Heart left ventricle (tissue), 13 donors: ENCODE measurements at regions not wholly inside any gene's neighbourhood (a gene's known extent, or its start where the extent isn't known, plus 50 kb on each side); places are given as distances from the start of the nearest gene placed in this dataset.

ENCODE experiments used
- POLR2A ChIP-seq, 2 donors: fragments of 450-650 bp; IDR thresholded peaks; one replicate each; pipeline ENCODE4 v1.6.1; 2017; ENCODE audit warnings: antibody characterized with exemption in 2 of 2, mild to moderate bottlenecking in 2 of 2, moderate library complexity in 2 of 2
- TF ChIP-seq, protein P1 (sequence below), 12 donors: fragments of 200-600 bp; sonication (generic) in 4 of 12; IDR thresholded peaks; one replicate each; pipeline versions ENCODE4 v1.5.0 to v1.8.0; 2018 to 2022; ENCODE audit warnings: antibody characterized with exemption in 12 of 12, mild to moderate bottlenecking in 5 of 12
- donor health status: ischemic (EF 13 %, LVEDD 7.1; RV severe dilation, severe dysfunction).
- donor health status: DM: no; HTN: yes; CAD: no.
- donor health status: DM: no; HTN: no; CAD: no.
- donor health status: ischemic (EF 25% LVEDD 6.9; RV normal size, moderate dysfunction).
- donor health status: ischemic (EF 25% LVEDD 5.7; RV mildly dilated, moderate dysfunction).
- donor health status: ischemic (EF 35%, LVEDD 5.7; RV mildly dilated, moderate dysfunction).
- donor health status: nonischemic (EF 11% LVEDD 7.7; RV severe dilation, severe dysfunction).
- donor health status: DM: yes; HTN: yes; CAD: no.
- donor health status: PGD.
- donor health status: ischemic (EF 29% LVEDD 5.4; RV normal size, mild dysfunction).
- donor health status: nonischemic (EF 23%, LVEDD 6.1; RV moderate dilation, normal function).

DNA sequence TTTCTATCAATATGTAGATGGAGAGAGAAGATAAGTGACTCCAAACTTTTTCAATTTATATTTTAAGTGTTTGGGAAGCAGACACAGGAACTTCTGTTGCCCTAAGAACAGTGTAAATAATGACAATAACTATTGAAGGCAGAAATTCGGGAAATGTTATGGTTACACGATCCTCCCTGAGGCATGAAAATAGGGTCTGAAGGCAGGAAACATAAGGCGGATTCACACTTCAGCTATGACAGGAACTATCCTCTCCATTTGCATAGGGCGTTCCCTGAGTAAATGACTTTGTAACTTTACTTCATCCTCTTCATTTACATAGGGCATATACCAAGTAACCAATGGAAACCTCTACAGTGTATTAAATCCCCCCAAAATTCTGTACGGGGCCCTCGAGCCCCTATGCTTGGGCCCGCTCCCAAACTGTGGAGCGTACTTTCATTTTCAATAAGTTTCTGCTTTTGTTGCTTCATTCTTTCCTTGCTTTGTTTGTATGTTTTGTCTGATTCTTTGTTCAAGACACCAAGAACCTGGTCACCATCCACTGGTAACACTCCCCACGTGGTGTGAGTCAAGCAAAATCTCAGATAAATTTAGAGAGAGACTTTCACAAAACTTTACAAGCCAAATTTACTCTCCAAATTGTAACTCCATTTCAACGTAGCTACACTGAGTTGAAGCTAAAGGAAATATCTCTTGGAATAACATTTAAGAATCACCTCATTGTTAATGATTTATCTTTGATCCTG lies 2504.3 kb downstream of the ARAP2 start:
- TF ChIP-seq, protein P1, sequence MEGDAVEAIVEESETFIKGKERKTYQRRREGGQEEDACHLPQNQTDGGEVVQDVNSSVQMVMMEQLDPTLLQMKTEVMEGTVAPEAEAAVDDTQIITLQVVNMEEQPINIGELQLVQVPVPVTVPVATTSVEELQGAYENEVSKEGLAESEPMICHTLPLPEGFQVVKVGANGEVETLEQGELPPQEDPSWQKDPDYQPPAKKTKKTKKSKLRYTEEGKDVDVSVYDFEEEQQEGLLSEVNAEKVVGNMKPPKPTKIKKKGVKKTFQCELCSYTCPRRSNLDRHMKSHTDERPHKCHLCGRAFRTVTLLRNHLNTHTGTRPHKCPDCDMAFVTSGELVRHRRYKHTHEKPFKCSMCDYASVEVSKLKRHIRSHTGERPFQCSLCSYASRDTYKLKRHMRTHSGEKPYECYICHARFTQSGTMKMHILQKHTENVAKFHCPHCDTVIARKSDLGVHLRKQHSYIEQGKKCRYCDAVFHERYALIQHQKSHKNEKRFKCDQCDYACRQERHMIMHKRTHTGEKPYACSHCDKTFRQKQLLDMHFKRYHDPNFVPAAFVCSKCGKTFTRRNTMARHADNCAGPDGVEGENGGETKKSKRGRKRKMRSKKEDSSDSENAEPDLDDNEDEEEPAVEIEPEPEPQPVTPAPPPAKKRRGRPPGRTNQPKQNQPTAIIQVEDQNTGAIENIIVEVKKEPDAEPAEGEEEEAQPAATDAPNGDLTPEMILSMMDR (IDR thresholded peaks at IDR 0.05) = no peak
- no peak for TF ChIP-seq POLR2A (IDR thresholded peaks at IDR 0.05)
